ENCODE measurements at regions not wholly inside any gene's neighbourhood (a gene's known extent, or its start where the extent isn't known, plus 50 kb on each side); places are given as distances from the start of the nearest gene placed in this dataset.

DNA sequence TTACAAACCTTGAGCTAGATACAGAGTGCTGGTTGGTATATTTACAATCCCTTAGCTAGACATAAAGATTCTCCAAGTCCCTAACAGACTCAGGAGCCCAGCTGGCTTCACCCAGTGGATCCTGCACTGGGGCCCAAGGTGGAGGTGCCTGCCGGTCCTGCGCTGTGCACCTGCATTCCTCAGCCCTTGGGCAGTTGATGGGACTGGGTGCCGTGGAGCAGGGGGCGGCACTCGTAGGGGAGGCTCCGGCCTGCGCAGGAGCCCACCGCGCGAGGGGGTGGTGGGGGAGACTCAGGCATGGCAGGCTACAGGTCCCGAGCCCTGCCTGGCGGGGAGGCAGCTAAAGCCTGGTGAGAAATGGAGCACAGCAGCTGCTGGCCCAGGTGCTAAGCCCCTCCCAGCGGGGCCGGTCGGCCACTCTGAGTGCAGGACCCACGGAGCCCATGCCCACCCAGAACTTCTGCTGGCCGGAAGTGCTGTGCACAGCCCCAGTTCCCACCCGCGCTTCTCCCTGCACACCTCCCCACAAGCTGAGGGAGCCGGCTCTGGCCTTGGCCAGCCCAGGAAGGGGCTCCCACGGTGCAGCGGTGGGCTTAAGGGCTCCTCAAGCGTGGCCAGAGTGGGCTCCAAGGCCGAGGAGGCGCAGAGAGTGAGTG, 1464.7 kb downstream of the EFNA5 start:
- Histone ChIP-seq H3K36me3 (no peaks in the 10 kb centered on the region), H3K27ac (no peak overlapping the region), H3K4me3 (ENCODE audit: low read depth in 1 of 2, low read length in 1 of 2) (no peak overlapping the region), H3K27me3 (no peaks in the 10 kb centered on the region), H3K9me3 (no peaks in the 10 kb centered on the region), H3K4me1 (ENCODE audit: control insufficient read depth in 1 of 2, insufficient read depth in 1 of 2, low read depth in 1 of 2, low read length in 1 of 2) (no peaks in the 10 kb centered on the region)
- no peak for TF ChIP-seq CTCF (IDR thresholded peaks at IDR 0.05)

DNA sequence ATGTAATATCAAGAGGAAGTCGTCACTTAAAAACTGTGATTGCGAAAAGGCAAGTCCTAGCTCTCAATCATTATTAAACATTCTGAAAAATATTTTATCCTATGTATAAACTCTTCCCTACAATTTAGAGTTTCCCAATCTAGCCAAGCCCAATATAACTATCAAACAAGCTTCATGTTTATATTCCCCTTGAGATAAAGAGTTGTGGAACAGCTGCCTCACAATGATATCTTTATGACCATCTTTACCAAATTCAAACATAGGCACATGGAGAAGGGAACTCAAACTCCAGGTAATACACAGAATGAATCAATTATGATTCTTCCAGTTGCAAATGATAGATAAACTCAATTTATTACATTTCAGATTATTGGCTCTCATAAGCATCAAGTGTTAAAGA, 1468.7 kb downstream of the EFNA5 start:
- H3K27me3 ChIP-seq: no peaks in the 10 kb centered on the region
- no peak for TF ChIP-seq CTCF (IDR thresholded peaks at IDR 0.05)
- H3K4me3 ChIP-seq (ENCODE audit: low read depth in 1 of 2, low read length in 1 of 2): no peak overlapping the region
- H3K4me1 ChIP-seq (ENCODE audit: control insufficient read depth in 1 of 2, insufficient read depth in 1 of 2, low read depth in 1 of 2, low read length in 1 of 2): no peaks in the 10 kb centered on the region
- no peaks in the 10 kb centered on the region for H3K9me3 ChIP-seq
- no peaks in the 10 kb centered on the region for H3K36me3 ChIP-seq
- H3K27ac ChIP-seq: no peak overlapping the region

DNA sequence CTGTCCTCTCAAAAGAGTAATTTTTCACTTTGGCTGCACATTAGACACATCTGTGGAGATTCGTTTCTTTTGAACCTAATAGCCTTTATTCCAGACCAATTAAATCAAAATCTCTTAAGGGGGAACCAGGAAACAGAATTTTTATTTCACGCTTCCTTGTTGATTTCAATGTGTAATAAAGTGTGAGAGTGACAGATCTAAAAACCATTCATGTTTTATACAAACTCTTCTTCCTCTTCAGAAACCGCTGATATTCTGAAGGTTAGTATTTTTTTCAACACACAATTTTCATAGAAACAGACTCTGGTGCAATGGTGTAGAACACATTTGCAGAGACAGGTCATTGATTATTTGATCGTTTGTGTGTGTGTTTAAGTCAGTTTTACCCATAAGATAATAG, 1469.8 kb downstream of the EFNA5 start:
- Histone ChIP-seq H3K4me3 (ENCODE audit: low read depth in 1 of 2, low read length in 1 of 2) (no peak overlapping the region), H3K36me3 (no peaks in the 10 kb centered on the region), H3K27ac (no peak overlapping the region), H3K27me3 (no peaks in the 10 kb centered on the region), H3K9me3 (no peaks in the 10 kb centered on the region), H3K4me1 (ENCODE audit: control insufficient read depth in 1 of 2, insufficient read depth in 1 of 2, low read depth in 1 of 2, low read length in 1 of 2) (no peaks in the 10 kb centered on the region)
- no peak for TF ChIP-seq CTCF (IDR thresholded peaks at IDR 0.05)

- H3K27ac ChIP-seq: no peak overlapping the region
- H3K36me3 ChIP-seq: no peaks in the 10 kb centered on the region
- no peaks in the 10 kb centered on the region for H3K9me3 ChIP-seq
- no peak for TF ChIP-seq CTCF (IDR thresholded peaks at IDR 0.05)
- no peak overlapping the region for H3K4me3 ChIP-seq (ENCODE audit: low read depth in 1 of 2, low read length in 1 of 2)
- H3K27me3 ChIP-seq: no peaks in the 10 kb centered on the region
- H3K4me1 ChIP-seq (ENCODE audit: control insufficient read depth in 1 of 2, insufficient read depth in 1 of 2, low read depth in 1 of 2, low read length in 1 of 2): no peaks in the 10 kb centered on the region
Measured at GRCh38 chr5:106195679-106196474, 1474.9 kb downstream of the EFNA5 start.

DNA sequence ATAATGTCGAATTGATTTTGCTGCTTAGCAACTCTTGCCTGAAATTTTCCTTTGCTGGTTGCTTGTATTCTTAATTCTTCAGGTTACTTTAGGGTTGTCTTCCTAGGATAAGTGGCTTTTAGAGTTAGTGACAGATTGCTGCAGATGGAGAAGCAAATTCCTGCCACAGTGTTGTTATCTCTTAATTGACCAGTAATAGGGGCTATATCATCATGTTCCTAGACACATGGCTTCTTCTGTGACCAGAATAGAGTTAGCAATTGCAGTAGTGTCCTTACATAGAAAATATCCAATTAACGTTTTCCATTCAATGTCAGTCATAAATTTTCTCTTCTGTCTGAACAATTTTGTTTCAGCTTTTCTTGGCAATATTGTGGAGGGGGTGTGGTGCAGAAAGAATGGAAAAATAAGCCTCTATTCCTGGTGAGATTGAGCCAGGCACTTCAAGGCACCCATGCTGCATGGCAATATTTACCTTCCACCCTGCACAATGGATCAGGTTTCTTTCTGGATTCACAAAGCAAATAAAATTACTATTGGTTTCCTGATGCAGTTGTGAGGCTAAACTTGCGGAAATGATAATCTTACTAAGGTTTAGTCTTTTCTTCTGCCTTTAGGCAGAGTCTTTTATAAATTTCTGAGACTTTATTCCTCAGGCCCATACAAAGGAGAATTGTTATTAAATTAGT, 1481.5 kb downstream of the EFNA5 start:
- Histone ChIP-seq H3K27ac (no peak overlapping the region), H3K4me1 (ENCODE audit: control insufficient read depth in 1 of 2, insufficient read depth in 1 of 2, low read depth in 1 of 2, low read length in 1 of 2) (no peaks in the 10 kb centered on the region), H3K9me3 (no peaks in the 10 kb centered on the region), H3K4me3 (ENCODE audit: low read depth in 1 of 2, low read length in 1 of 2) (no peak overlapping the region), H3K27me3 (no peaks in the 10 kb centered on the region), H3K36me3 (no peaks in the 10 kb centered on the region)
- no peak for TF ChIP-seq CTCF (IDR thresholded peaks at IDR 0.05)

Data from neutrophil (primary cell).